SH-SY5Y (cell line): ENCODE measurements at regions not wholly inside any gene's neighbourhood (a gene's known extent, or its start where the extent isn't known, plus 50 kb on each side); places are given as distances from the start of the nearest gene placed in this dataset.

Experiments used
- GATA2 ChIP-seq: IDR thresholded peaks from 2 replicates; pipeline ENCODE4 v1.6.1; 2011; ENCODE audit warnings: mild to moderate bottlenecking, low read depth, low read length
- GATA3 ChIP-seq: IDR thresholded peaks from 2 replicates; pipeline ENCODE4 v1.6.1; 2011; ENCODE audit warnings: low read depth, mild to moderate bottlenecking, low read length, moderate library complexity

- TF ChIP-seq GATA2 (no peak), GATA3 (no peak)
Measured at GRCh38 chr14:86971292-86971691, 1021.7 kb downstream of the GALC start.
